NCI-H2196 (cell line): ENCODE measurements at regions not wholly inside any gene's neighbourhood (a gene's known extent, or its start where the extent isn't known, plus 50 kb on each side); places are given as distances from the start of the nearest gene placed in this dataset.

Experiments used
- DNase-seq: peaks from one replicate; lab custom pipeline; 2025; ENCODE audit not compliant: unreplicated experiment; lab: John Stamatoyannopoulos, UW

DNA sequence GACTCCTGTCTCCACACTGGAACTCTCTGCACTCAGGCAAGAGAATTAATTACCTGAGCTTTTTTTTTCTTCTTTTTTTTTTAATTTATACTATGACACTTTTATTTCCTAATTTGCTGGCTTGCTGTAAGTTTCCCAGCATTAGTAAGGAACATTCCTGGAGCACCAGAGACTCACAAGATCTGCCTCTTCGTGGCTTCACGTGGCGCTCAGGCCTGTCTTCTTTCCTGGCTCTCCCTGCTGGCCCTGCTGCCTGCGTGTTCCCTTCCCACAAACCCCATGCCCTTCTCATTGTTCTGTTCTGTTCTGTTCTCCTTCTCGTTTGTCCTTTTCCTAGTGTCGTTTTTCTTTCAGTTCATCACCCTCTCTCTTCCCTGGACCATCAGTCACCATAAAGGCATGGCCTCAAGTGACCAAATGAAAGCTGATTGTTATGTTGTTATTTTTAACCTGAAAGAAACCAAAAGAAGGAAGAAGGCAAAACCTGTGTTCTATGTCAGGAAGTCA is 591.6 kb upstream of the PFKP start:
- DNase-seq, result no peak

DNA sequence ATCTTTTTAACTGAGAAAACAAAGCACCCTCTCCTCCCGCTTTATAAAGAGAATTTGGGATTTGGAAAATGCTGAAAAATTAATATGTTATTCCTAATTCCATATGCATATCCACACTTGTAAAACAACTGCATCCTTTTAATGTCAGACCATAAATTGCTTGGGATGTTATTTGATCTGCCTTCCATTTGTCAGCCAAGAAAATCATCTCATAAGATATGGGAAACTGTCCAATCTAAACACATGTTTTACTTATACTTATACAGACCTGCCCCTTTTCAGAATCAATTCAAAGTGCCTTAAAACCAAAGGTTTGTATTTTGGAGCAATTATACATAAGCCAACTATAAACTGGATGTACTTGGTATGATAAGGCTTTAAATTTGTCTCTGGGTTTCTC is 595.5 kb upstream of the PFKP start:
- DNase-seq, result no peak

DNA sequence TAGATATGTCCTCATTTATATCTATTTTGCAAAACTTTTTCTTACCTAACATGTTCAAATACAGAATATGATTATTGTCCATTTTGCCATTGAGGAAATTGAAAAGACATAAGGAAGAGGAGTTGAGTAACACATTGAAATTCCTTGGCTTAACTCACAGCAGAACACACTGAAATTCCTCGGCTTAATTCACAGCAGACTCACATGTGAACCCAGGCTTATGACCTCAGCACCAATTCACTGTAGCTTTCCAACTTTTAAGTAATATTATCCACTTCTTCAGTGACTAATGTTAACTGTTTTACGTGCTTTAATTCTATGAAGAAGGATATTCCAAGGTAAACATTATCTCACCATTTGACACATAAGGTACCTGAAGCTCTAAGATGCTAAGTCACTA is 597.5 kb upstream of the PFKP start:
- no peak for DNase-seq

DNA sequence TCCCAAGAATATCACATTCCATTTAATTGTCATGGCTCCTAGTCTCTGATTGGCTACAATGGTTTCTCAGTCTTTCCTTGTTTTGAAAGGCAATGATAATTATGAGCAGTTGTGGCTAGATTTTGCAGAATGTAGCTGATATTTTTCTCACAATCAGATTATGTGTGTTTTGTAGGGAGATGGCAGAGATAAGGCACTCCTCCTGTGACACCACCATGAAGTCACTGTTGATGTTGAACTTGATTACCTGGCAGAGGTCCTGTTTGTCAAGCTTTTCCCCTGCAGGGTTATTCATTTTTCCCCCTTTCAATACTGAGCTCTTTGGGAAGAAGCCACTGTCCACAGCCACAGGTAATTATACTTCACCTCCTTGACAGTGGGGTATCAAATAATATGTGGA is 602.9 kb upstream of the PFKP start:
- DNase-seq, result no peak

DNA sequence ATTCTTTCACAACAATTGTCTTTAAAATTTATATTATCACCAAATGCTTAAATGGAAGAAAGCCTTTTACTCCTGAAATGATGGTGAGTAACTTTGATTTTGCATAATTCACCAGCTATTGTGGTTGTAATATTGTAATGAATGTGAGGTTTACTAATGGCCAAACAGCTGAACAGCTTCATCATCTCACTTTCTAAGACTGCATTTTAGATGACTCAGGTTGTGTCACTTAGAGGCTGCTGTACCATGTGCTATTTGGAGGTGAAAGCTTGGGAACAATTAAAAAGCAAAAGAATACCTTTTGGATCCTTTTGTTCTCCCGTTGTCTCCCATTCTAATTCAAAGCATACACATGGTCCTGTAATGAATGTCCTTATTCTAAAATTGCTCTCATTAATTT is 604.0 kb upstream of the PFKP start:
- no peak for DNase-seq

DNA sequence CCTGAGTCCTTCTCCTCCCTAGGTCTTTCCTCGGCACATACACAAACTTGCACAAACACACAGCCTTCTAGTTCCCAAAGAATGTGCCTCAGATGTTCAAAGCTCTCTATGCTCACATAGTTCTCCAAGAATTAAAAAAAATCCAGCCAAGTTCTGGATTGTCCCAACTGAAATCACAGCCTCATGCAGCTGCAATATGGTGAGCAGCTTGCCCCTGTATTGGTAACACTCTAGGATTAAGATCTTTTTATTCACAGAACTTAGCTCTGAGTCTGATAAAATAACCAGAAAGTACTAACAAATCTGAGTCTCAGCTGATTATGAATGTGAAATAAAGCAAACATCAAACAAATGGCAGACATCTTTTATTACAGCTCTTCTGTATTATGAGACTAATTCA is 604.8 kb upstream of the PFKP start:
- no peak for DNase-seq

DNA sequence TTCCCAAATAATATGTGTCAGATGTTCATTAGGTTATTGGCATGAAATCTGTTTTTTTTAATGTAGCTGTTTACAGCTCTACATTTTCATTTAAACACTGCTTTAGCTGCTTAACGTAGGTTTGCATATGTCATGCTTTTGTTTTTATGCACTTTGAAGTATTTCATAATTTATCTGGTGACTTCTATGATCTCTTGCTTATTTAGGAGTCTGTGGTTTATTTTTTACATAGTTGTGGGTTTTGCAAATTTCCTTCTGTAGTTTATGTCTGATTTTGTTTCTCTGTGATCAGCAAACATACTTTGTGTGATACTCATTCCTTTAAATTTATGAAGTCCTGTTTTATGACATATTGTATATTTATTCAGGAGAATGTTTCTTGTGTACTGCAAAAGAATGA is 606.5 kb upstream of the PFKP start:
- no peak for DNase-seq

DNA sequence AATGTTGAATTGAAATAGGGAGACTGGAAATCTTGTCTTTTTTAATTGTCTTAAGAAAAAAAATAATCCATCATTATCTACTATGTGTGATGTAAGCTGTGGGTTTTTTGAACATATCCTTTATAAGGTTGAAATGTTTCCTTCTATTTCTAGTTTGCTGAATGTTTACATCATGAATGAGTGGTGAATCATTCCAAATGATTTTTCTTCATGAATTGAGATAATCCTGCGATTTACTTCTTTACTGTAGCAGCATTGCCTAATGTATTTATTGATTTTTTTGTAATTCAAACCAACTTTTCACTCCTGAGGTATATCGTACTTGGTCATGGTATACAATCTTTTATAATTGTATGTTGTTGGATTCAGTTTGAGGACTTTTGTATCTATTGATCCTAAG is 607.6 kb upstream of the PFKP start:
- no peak for DNase-seq

DNA sequence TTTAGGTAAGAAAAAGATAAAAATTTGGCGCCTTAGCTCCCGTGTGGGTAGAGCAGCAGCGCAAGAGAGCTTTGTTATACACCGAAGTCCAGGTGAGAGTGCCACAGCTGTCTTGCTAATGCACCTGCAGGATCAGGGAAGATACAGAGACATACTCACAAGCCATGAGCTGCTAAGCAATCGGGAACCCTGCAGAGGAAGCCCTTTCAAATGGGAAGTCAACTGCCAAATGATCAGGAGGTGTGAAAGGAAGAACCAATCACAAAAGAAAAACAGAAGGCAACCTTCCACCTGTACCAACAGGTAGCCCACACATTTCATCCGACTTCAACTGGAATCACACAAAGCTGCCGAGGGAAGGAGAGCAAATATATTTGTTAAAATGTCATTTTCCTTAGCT is 610.5 kb upstream of the PFKP start:
- DNase-seq, result no peak

DNA sequence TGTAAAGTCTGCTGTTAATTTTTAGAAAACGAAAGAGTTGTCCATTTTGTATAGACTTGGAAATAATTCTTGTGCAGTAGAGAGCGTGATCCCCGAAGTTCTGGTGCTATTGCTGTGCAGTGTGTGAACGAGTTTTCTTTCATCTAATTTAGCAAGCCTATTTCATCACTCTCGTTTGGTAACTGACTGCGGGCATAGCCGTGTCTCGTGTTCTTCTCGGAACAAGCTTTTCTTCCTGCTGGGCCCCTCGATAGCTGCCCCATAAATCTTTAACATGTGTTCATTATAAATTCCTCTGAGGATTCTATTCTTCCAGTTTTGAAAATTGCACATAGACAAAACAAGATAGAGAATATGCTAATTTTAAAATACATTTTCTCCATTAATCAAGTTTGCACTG is 622.0 kb upstream of the PFKP start:
- DNase-seq, result no peak

DNA sequence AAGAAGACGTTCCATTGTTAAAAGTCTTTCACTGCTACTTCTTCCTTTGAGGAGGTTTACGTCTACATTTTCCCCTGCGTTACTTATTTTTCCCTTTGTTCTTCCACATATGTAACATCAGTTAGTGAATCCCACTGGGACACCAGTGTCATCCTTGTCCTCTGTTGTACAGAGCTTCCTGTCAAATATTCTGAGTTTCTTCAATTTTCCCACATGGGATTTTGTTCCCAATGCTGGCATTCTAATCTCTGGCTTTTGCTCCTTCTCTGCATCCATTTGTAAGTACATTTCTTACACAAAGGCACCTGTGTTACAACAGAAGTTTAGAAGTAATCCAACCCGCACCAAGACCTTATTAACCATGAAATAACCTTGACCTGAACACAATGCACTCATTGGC is 627.4 kb upstream of the PFKP start:
- no peak for DNase-seq

DNA sequence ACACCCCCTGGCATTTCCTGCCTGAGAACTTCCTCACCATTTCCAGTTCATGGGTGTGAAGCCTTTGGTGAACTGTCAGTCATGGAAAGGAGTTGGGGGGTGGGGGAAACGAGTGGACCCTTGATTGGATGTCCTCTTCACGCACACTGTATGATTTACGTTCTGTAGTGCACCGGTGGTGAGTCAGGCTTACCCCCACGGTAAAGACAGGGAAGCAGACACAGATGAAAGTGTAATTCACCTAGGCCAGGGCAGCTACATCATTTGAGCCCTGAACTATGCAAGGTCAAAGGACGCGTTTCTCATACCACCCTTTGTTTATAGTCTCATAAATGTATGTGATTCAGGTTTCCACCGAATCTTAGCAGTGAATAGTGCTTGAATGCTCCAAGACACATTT is 628.3 kb upstream of the PFKP start:
- no peak for DNase-seq

DNA sequence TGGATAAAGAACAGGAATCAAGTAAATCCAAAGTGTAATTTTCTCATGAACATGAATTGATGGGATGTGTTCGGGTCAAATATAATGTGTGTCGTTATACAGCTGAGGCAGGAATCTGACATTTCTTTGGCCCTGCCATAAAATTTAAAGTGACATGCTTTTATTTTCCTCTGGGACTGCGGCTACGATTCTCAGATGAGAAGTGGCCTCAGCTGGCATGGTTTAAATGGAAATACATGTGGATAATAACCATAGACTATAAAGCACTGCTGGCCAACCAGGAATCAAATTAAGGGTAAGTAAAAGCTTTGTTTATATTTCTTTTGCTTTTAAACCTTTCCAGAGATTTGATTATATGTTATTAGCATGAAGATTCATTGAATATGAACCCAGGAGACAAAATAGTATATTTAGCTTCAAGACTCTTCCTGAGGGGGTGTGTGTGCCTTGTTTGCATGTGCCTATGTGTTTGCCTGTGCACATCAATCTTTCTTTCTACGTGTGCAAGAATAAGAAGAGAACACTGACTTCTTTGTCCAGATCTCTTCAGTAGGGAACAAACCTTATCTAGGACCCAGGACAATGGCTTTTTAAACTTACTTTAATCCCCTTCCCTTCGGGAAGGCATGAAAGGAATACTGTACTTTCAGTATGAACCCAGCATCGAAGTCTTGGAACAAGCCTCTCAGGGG is 629.0 kb upstream of the PFKP start:
- DNase-seq, result no peak

DNA sequence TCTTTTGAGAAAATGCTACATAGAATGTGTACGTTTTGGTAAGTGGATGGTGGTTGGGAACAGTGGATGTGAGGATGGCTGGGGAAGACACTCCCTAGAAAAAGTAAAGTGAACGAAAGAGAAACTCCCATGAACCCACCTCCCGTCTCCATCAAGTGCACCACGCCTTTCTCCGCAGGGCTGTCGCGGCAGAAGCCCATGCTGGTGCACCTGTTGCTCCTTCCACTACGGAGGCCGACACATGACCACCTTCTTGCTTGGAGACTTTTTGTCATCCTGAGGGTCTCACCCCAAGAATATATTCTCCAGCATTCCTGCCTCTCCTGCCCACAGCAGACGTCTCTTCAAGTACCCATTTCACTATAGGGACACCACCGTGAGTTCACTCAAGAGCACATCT is 630.4 kb upstream of the PFKP start:
- no peak for DNase-seq

DNA sequence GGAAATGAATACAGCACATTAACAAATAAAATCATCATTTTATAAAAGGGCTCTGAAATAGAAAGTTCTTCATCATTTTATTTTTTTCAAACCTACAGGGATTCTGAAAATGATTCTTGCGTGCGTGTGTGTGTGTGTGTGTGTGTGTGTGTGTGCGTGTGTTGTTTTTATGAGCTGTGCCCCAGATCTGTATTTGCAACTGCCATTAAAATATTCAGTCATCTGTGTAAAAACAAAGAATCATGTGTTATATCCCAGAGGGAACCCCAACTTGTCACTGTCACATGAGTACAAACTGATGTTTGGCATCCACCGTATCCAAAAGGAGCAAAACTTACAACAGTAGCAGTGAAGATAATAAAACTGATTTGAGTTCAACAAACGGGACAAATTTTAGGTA is 635.4 kb upstream of the PFKP start:
- no peak for DNase-seq

DNA sequence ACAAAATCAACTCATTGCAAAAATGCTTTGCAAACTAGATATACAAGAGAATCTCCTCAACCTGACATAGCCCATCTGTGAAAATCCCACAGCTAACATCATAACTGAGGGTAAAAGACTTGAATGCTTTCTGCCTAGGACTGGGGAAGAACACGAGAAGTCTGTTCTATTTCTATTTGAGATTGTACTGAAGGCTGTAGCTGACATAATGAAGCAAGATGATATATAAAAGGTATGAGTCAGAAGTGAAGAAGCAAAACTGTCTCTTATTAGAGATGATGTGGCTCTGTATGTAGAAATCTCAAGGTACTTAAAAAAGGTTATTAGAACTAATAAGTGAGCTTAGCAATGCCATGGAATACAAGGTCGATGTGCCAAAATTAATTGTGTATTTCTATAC is 639.9 kb upstream of the PFKP start:
- no peak for DNase-seq

DNA sequence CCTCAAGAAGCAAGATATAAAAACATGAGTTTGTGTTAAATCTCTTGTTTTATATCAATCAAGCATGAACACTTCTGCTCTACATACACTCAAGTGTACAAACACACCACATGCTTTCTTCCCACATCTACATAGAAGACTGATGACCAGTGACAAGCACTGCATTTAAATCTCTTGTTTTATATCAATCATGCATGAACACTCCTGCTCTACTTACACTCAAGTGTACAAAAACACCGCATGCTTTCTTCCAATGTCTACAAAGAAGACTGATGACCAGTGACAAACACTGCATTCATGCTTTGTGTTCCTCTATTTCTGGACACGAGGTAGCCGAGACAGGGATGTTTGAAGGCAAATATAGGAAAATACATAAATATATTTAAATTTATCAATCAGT is 642.0 kb upstream of the PFKP start:
- DNase-seq, result no peak

DNA sequence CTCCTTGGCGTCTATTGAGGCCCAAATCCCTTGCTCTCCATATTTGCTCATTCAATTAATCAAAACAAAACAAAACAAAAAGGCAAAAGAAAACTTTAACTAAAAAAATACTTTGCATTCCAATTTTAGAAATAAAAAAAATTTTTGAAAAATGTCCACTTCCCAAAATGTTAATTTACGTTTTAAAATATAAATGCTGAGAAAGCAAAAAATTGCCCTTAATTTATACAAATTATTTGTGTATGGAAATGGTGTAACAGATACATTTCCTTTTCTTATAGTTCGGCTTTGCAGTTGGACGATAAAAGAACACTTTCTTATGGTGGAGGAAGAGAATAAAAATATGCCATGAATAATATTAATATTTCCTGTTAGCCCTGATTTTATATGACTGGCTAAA is 652.8 kb upstream of the PFKP start:
- DNase-seq, result no peak

DNA sequence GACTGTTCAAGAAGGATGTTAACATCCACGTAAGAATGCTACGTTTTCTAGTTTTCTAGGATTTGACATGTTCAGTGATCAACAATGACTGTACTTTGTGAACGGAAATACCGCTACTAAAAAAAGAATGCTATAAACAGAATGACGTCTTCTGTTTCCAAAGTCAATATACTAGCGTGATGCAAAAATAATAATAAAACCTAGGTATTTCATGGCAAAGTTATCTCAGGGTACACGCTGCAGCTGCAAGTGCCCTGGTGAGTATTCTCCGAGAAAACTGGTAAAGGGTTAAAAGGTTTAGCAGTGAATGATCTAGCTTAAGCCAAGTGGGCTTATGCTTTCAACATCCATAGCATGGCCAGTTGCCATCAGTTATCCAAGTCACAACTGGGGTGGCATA is 653.3 kb upstream of the PFKP start:
- DNase-seq, result no peak

DNA sequence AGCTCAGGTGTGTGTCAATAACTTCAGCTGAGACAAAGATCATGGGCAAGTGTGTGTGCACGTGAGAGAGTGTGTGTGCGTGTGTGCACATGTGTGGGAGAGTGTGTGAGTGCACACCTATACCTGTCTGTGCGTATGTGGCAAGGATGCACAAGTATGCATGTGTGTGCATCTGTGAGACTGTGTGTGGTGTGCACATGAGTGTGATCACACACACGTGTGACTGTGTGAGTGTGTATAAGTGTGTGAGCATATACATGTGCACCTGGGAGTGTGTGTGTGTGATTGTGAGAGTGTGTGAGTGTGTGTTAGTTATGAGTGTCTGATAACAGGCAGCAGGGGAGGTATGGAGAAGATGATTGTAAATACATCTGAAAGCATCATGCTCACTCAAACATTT is 657.3 kb upstream of the PFKP start:
- no peak for DNase-seq

DNA sequence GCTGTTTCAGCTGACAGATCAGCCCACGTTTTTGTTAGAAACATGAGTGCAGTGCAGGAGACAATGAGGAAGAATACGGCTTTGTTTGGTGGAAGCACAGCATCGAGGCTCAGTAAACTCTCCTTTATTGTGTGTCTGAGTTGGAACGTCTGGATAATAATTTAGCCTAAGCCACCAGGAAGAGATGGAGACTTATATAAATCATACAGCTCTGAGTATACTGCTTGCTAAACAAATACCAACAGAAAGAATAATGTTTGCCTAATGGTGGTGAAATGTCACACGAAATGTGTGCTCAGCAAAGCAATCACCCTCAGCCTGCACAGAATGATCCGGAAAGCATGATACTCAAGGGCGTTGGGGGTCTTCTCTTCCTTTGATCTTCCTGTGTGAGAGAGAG is 664.1 kb upstream of the ADARB2 start:
- DNase-seq, result no peak

DNA sequence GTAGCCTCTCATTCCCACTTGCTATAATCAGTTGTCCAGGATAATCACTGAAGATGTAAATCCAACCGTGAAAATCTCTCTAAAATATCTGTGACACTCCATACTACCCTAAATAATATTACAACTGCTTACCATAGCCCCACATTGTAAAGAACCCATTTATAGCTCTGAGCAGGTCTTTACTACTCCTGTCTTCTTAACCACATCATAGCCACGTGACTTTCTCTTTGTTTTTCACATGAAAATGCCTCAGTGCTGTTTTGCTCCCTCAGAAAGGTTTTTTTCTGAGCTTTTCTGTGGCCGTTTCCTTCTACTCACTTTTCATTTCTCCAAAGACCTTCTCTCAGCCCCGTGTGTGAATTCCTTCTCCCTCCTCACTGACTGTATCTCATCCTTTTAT is 662.2 kb upstream of the ADARB2 start:
- no peak for DNase-seq

DNA sequence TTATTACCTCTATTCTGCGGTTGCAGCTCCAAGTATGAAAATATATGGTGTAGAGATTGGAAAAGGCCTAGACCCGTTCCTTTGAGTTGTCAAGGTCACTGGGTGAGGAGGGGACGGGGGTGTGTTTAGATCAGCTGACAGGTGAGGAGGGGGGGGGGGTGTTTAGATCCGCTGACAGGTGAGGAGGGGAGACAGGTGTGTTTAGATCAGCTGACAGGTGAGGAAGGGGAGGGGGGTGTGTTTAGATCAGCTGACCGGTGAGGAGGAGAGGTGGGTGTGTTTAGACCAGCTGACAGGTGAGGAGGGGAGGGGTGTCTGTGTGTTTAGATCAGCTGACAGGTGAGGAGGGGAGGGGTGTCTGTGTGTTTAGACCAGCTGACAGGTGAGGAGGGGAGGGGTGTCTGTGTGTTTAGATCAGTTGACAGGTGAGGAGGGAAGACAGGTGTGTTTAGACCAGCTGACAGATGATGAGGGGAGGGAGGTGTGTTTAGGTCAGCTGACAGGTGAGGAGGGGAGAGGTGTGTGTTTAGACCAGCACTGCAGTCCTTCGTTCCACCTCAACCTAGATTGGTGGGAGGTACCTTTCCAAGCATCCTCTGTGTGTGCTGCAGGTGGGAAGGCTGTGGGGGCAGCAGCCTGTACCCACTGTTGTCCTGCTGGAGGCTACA is 655.0 kb upstream of the ADARB2 start:
- no peak for DNase-seq
